Esophagus muscularis mucosa (tissue), 4 donors: ENCODE measurements at regions not wholly inside any gene's neighbourhood (a gene's known extent, or its start where the extent isn't known, plus 50 kb on each side); places are given as distances from the start of the nearest gene placed in this dataset.

Experiments
- EP300 ChIP-seq: sonication (generic); formaldehyde crosslinking; IDR thresholded peaks from one replicate; pipeline ENCODE4 v1.6.1; 2017; ENCODE audit warnings: antibody characterized with exemption
- POLR2A ChIP-seq: fragments of 450-650 bp; IDR thresholded peaks from one replicate; pipeline ENCODE4 v1.6.1; 2017; ENCODE audit warnings: antibody characterized with exemption, moderate library complexity, mild to moderate bottlenecking, low read depth
- TF ChIP-seq, protein P1 (sequence below), 3 experiments: fragments of 200-600 bp in 2 of 3; fragments of 450-650 bp in 1 of 3; sonication (generic) in 2 of 3; IDR thresholded peaks; one replicate each; pipeline ENCODE4 v1.5.1; 2017 to 2019; ENCODE audit warnings: antibody characterized with exemption in 3 of 3, mild to moderate bottlenecking in 2 of 3, moderate library complexity in 1 of 3

GRCh38 chr5:165003283-165003682 is 1497.9 kb downstream of the MAT2B start:
- TF ChIP-seq, protein P1, sequence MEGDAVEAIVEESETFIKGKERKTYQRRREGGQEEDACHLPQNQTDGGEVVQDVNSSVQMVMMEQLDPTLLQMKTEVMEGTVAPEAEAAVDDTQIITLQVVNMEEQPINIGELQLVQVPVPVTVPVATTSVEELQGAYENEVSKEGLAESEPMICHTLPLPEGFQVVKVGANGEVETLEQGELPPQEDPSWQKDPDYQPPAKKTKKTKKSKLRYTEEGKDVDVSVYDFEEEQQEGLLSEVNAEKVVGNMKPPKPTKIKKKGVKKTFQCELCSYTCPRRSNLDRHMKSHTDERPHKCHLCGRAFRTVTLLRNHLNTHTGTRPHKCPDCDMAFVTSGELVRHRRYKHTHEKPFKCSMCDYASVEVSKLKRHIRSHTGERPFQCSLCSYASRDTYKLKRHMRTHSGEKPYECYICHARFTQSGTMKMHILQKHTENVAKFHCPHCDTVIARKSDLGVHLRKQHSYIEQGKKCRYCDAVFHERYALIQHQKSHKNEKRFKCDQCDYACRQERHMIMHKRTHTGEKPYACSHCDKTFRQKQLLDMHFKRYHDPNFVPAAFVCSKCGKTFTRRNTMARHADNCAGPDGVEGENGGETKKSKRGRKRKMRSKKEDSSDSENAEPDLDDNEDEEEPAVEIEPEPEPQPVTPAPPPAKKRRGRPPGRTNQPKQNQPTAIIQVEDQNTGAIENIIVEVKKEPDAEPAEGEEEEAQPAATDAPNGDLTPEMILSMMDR (IDR thresholded peaks at IDR 0.05): no peak
- TF ChIP-seq POLR2A: no peak
- no peak for TF ChIP-seq EP300
